CD4-positive, alpha-beta T cell treated with Interleukin-6 at 100 ng/mL for 8 hours (primary cell): ENCODE measurements at regions not wholly inside any gene's neighbourhood (a gene's known extent, or its start where the extent isn't known, plus 50 kb on each side); places are given as distances from the start of the nearest gene placed in this dataset.

Experiments used
- DNase-seq: peaks from one replicate; pipeline ENCODE4 v3.0.0-alpha.2; 2020; ENCODE audit warnings: mixed read lengths, low spot score

- no peak for DNase-seq
Measured at GRCh38 chr12:65598688-65599087, 225.6 kb upstream of the HMGA2 start.

GRCh38 chr12:65602253-65602609 is 222.1 kb upstream of the HMGA2 start:
- DNase-seq = no peak

- DNase-seq = no peak
Measured at GRCh38 chr12:65602610-65603295, 221.5 kb upstream of the HMGA2 start.

DNA sequence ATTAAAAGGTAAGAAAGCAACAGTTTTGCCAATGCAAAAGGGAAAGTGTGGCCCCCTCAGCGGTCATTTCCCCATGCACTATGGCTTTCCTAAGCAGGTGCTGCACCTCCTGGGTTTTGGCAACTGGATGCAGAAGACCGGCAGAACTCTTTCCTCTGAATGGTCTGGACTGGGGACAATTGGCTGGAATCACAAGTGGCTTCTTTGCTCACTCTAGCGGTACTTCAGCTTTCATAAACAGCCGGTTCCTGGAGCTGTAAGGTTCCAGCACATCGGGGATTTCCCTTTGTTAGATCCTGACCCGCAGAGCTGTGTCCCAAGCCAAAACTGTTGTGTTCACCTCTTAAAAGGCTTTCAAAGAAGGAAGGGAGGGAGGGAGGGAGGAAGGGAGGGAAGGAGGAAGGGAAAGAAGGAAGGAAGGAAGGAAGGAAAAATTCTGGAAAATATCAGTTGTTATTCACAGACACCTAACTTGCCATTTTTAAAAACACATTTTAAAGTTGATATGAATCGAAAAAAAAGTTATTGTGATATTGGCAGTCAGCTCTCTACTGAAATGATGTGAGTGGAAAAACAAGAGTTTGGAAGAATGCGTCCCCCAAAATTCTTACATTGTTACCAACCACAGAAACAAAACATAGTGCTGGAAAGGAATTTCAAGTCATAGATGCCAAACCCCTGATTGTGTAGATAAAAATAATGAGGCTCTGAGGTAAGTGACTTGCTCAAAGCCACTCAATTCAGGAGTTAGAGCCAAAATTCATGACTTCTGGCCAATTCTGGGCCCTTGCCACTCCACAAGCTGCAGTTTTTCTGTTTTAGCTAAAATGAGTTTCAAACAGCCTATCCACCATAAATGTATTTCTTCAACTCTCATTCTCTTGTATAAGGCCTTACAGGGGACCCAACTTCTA is 220.6 kb upstream of the HMGA2 start:
- no peak for DNase-seq

- DNase-seq = no peak
Measured at GRCh38 chr12:65605019-65605418, 219.3 kb upstream of the HMGA2 start.

DNA sequence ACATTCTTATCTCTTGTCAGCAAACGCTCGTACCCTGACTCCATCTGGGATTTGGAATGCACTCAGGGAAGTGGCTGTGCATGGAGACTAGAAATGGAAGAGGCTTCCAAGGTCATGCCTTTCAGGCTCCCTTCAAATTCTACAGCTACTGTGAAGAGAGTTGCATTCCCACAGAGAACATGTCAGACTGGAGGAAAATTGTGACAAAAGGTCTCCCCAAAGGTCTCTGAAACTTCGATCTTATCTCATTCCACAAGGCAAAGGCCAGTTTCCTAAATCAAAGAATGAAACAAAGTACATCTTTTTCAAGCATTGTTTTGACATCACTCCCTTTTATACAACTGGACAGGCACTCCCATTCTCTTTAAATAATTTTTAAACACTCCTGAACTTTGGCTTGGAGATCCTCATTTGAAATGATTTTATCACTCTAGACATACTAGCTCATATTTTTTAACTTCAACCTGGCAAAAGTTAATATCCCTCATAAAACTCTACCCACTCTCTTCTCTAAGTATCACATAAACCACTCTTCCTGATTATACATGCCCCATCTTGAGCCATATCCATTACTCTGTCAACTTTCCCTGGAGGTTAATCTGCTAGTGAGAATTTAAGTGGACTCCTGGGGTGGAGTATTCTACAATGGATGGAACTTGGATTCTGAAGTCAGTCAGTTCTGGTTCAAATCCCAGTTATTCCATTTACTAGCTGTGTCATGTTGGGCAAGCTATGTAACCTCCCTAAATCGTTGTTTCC is 218.1 kb upstream of the HMGA2 start:
- DNase-seq = no peak

- no peak for DNase-seq
Measured at GRCh38 chr12:65607401-65607841, 216.9 kb upstream of the HMGA2 start.

DNA sequence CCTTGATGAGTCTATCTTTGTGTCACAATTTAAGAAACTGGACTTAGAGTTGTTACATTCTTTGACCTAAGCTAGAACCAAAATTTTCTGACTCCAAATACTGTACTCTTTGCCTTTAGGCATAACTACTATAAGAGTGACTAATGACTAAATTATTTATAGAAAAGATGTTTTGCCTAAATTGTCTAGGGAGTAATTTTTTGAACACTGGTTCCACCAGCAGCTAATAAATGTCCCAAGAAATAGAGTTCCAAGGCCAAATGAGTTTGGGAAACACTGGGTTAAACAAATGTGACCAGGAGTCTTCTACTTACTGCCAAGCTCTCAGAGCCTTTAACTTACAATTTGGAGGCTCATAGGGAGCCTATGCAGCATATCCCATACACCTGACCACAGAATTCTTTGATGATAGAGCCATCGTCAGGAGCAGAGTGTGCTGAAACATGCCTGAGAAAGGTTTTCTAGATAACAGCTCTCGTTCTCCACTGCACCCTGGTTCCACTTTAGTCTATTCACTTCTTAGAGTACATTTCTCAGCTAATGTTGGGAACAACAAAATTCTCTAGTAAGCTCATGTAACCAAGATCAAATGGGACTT is 215.9 kb upstream of the HMGA2 start:
- DNase-seq = no peak

GRCh38 chr12:65609359-65609771 is 214.9 kb upstream of the HMGA2 start:
- no peak for DNase-seq

DNA sequence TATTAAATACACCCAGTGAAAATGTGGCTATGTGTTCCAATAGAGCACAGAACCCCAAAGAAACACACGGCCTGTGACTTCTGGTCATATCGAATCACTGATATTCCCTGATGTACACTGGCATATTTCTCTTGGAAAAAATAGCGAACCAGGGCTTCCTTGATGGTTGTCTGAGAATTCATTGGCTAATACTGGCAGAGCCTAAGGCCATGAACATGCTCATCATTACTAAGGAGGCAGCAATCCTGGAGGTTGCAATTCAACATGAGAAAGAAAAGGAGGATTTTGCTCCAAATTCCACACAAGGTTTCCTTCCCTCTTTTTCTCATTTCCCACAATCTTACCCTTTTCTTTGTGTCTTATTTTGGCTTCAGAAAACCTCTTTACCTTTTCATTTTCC is 212.9 kb upstream of the HMGA2 start:
- DNase-seq = no peak

GRCh38 chr12:65612440-65612839 is 211.8 kb upstream of the HMGA2 start:
- no peak for DNase-seq

DNA sequence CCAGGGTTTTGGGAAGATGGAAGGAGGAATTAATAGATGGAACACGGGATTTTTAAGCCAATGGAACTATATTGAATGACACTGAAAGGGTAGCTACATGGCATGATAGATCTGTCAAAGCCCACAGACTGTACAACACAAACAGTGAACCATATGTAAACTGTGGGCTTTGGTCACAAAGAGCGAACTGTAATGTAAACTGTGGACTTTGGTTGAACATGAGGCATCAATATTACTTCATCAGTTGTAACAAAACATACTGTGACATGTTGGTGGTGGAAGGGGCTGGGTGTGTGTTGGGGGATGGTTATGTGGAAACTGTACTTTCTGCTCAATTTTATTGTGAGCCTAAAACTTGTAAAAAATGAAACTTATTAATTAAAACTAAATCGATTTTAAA is 210.6 kb upstream of the HMGA2 start:
- DNase-seq = no peak

GRCh38 chr12:65614259-65614889 is 209.9 kb upstream of the HMGA2 start:
- DNase-seq = no peak

GRCh38 chr12:65615118-65615517 is 209.2 kb upstream of the HMGA2 start:
- no peak for DNase-seq

- DNase-seq = no peak
Measured at GRCh38 chr12:65616022-65616421, 208.3 kb upstream of the HMGA2 start.

DNA sequence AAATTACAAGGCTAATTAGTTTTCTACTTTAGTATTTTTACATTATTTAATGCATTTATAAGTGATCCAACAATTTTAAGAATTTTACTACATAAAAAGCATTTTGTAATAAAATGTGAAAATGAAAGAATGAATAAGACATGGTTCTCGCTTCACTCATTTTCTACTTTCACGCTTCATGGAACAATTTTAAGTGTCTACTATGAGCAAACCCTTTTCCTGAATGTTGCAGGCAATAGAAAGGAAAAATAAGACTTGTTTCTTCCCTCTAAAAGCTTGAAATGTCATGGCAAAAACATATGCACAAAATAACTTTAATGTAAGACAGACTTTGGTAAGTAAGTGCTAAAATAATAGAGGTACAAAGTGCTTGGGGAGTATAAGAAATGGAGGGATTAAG is 205.7 kb upstream of the HMGA2 start:
- no peak for DNase-seq

DNA sequence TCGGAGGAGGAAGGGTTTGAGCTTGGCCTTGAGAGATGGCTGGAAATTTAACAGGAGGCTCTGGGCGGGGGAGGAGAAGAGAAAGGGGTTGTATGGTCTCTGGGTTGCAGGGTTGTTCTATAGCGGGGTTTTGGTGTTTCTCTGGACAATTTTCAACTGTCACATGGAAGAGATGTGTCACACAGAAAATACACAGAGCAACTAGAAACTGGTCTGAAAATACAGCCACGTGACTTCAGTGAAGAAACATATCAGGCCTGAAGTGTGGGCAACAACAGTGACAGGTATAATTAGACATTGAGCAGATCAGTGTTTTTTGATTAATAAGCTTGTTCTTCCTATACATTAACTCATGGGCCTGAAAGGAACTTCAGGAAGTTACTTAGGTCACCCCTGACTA is 205.3 kb upstream of the HMGA2 start:
- DNase-seq = no peak

DNA sequence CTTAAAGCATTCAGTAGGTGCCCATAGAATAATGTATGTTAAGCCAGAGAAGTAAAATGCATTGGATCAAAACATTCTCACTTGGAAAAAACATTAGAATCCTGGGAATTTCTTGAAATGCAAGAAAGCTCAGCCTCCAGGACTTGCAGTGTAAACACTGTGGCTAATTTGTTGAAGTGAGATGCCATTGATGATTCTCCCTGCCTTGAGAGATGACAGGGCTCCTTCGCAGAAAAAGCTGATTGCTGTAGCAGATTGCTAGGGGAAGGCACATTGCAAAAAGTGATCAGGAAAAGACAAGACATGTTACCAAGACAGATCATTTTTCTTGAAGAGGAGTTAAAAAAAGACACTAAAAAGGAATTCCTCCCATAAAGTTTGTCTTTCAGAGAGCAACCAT is 204.2 kb upstream of the HMGA2 start:
- DNase-seq = no peak

GRCh38 chr12:65622056-65622455 is 202.2 kb upstream of the HMGA2 start:
- DNase-seq = no peak

GRCh38 chr12:65623507-65623906 is 200.8 kb upstream of the HMGA2 start:
- no peak for DNase-seq

DNA sequence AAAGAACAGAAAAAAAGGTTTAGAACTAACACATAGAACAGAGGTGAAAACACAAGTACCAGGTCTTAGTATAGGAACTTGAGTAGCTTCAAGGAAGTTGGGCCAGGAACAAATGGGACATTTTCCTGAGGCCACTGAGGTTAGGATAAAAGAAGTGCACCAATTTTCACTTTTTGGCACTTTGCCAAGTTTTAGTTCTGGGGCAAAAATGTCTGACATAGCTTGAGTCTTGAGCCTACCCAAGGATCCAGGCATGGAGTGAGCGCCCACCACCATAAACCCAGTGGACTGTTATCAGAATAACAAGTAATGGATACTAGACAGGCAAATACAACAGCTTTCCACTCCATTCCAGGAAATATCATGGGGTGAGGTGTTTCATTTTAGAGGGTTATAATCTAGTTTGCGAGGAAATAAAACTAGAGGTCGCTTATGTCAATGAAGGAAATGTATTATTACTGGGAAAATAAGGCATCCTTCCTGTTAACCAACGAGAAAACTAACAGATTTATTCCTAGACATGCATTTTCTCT is 199.7 kb upstream of the HMGA2 start:
- no peak for DNase-seq

- no peak for DNase-seq
Measured at GRCh38 chr12:65628061-65628460, 196.2 kb upstream of the HMGA2 start.
